CD4-positive, CD25-positive, alpha-beta regulatory T cell (primary cell): ENCODE measurements at regions not wholly inside any gene's neighbourhood (a gene's known extent, or its start where the extent isn't known, plus 50 kb on each side); places are given as distances from the start of the nearest gene placed in this dataset.

ENCODE experiments used
- ATAC-seq, 2 donors: fragments of 150-1000 bp; cut with Tn5 transposase; one replicate each; pipeline ENCODE4 v1.10.0; 2021; ENCODE audit warnings: low read depth in 2 of 2, moderate number of reproducible peaks in 2 of 2, moderate library complexity in 1 of 2
- DNase-seq, 3 donors: peaks; one replicate each; pipeline versions ENCODE4 v3.0.0 to v3.0.0-alpha.2; 2012 to 2022; ENCODE audit warnings: mixed read lengths in 1 of 3
- H3K27ac ChIP-seq: one replicate; pipeline ENCODE4 v1.7.0; 2013; ENCODE audit warnings: mild to moderate bottlenecking, low read length; ENCODE audit not compliant: insufficient read depth, poor library complexity, severe bottlenecking
- H3K27me3 ChIP-seq: one replicate; pipeline ENCODE4 v1.7.0; 2013; ENCODE audit warnings: low read length; ENCODE audit not compliant: control insufficient read depth, insufficient read depth
- H3K36me3 ChIP-seq: one replicate; pipeline ENCODE4 v1.7.0; 2013; ENCODE audit warnings: mild to moderate bottlenecking, low read length, moderate library complexity; ENCODE audit not compliant: control insufficient read depth, insufficient read depth
- H3K4me1 ChIP-seq: 2 replicates; pipeline ENCODE4 v1.7.0; 2013; ENCODE audit warnings: mild to moderate bottlenecking, low read length; ENCODE audit not compliant: insufficient read depth, control insufficient read depth, poor library complexity, severe bottlenecking
- H3K4me3 ChIP-seq: one replicate; pipeline ENCODE4 v1.7.0; 2013; ENCODE audit warnings: low read depth, mild to moderate bottlenecking, low read length, moderate library complexity
- H3K9me3 ChIP-seq, 2 experiments: 1 replicate in 1 of 2; 2 replicates in 1 of 2; pipeline ENCODE4 v1.7.0; 2013; ENCODE audit warnings: low read length in 2 of 2, mild to moderate bottlenecking in 1 of 2, moderate library complexity in 1 of 2; ENCODE audit not compliant: control insufficient read depth in 2 of 2
- H3K27ac Mint-ChIP-seq, 3 donors: one replicate each; pipeline ENCODE4 v1.8.0; 2020 to 2022; ENCODE audit warnings: mild to moderate bottlenecking in 3 of 3, mixed read lengths in 3 of 3, moderate library complexity in 2 of 3
- H3K27me3 Mint-ChIP-seq: one replicate; pipeline ENCODE4 v1.8.0; 2022; ENCODE audit warnings: mild to moderate bottlenecking, mixed read lengths
- H3K36me3 Mint-ChIP-seq: one replicate; pipeline ENCODE4 v1.8.0; 2020; ENCODE audit warnings: mixed read lengths
- H3K4me1 Mint-ChIP-seq, 4 donors: one replicate each; pipeline ENCODE4 v1.8.0; 2020 to 2022; ENCODE audit warnings: mixed read lengths in 4 of 4, mild to moderate bottlenecking in 1 of 4
- H3K4me3 Mint-ChIP-seq, 4 donors: one replicate each; pipeline ENCODE4 v1.8.0; 2020 to 2022; ENCODE audit warnings: mild to moderate bottlenecking in 4 of 4, mixed read lengths in 4 of 4, moderate library complexity in 3 of 4
- H3K9me3 Mint-ChIP-seq, 7 donors: one replicate each; pipeline ENCODE4 v1.8.0; 2020 to 2022; ENCODE audit warnings: mixed read lengths in 7 of 7, mild to moderate bottlenecking in 3 of 7, moderate library complexity in 2 of 7

DNA sequence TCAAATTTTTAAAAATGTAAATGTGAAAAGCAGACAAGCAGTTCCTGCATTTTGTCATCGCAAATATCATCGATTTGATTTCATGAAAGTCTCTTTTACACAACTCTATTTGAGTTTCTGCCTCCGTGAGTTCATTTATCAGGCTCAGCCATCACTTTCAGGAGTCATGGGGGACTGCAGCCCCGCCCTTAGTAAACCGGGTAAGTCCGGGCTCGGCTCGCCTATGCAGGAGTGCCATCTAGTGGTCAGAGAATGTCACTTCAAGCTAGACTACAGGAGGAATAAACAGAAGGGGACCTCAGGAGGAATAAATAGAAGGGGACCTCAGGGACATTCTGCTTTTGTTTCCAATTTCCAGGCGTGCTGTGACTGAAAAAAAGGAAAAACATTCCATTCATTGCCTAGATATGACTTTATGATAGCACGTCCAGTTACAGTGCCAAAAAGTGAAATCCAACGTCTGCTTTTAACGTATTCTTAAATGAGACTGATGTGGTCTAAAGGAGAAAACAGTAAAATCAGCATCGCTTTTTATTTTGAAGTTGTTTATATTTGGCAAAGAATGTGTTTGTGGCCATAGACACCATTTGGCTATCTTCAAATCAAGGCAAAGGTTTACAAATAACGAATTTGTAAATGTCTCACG, 333.9 kb downstream of the HACE1 start:
- H3K27me3 Mint-ChIP-seq: peaks cover 6% of the 10 kb centered on the region
- no peak overlapping the region for H3K27ac ChIP-seq
- DNase-seq (peak; percentile 18 to 72 (median 55)), ATAC-seq (peak; percentile 88 to 89)
- H3K4me1 Mint-ChIP-seq: peaks cover 0 to 5% (median 1%) of the 10 kb centered on the region in 4 donors
- H3K9me3 Mint-ChIP-seq: no peaks in the 10 kb centered on the region
- peak overlapping the region; percentile 42 for H3K4me3 ChIP-seq
- H3K36me3 Mint-ChIP-seq: no peaks in the 10 kb centered on the region
- H3K27me3 ChIP-seq: no peaks in the 10 kb centered on the region
- peak overlapping the region in 3 of 4 donors; percentile 56 to 74 (median 70) for H3K4me3 Mint-ChIP-seq
- no peaks in the 10 kb centered on the region for H3K36me3 ChIP-seq
- H3K27ac Mint-ChIP-seq: no peak overlapping the region
- H3K4me1 ChIP-seq: no peaks in the 10 kb centered on the region
- no peaks in the 10 kb centered on the region for H3K9me3 ChIP-seq

DNA sequence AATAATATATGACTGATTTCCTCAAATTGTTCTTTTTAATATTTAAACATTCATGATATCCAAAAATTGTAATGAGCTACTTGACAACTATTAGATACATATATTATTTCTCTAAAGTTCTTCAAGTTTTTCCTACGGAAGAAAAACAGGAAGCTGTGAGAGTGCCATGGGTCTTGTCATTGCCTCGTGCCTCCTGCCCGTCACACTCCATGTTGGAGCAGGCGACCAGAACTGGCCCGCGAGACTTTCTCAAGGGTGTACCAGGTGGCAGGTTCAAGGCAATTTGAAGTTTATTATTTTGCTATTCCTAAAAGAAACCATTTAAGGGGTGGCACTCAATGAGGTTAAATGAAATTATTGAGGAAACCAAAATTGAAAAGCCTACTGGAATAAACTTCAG, 337.2 kb downstream of the HACE1 start:
- no peaks in the 10 kb centered on the region for H3K36me3 Mint-ChIP-seq
- H3K36me3 ChIP-seq: no peaks in the 10 kb centered on the region
- no peaks in the 10 kb centered on the region for H3K4me1 ChIP-seq
- no peak overlapping the region for H3K4me3 Mint-ChIP-seq
- DNase-seq (no peak), ATAC-seq (no peak)
- H3K27ac ChIP-seq: no peak overlapping the region
- peaks cover 2% of the 10 kb centered on the region for H3K27me3 Mint-ChIP-seq
- H3K27ac Mint-ChIP-seq: no peak overlapping the region
- no peaks in the 10 kb centered on the region for H3K9me3 ChIP-seq
- no peak overlapping the region for H3K4me3 ChIP-seq
- H3K27me3 ChIP-seq: no peaks in the 10 kb centered on the region
- no peaks in the 10 kb centered on the region for H3K9me3 Mint-ChIP-seq
- peaks cover 0 to 5% (median 0%) of the 10 kb centered on the region in 4 donors for H3K4me1 Mint-ChIP-seq

DNA sequence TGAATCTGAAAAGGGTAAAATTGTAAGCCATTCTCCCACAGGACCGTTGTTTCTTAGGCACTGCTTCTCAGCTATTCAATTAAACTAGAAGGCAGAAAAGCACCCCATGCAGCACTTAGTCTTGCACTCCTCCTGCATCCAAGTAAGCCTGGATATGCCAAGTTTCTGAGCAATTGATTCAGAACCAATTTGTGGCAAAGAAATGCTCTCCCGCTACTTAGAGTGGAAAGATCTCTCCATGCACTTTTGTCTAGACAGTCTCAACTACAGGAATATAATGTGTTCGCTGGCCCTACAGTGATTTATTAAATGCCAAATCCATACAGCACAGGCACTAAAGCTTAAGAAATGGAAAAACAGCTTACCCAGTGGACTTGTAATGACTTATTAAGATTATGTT, 338.5 kb downstream of the HACE1 start:
- Mint-ChIP-seq H3K27me3 (no peaks in the 10 kb centered on the region), H3K4me3 (no peak overlapping the region), H3K36me3 (no peaks in the 10 kb centered on the region), H3K27ac (no peak overlapping the region), H3K4me1 (peaks cover 0 to 5% (median 0%) of the 10 kb centered on the region in 4 donors), H3K9me3 (no peaks in the 10 kb centered on the region)
- no peak overlapping the region for H3K27ac ChIP-seq
- H3K9me3 ChIP-seq: no peaks in the 10 kb centered on the region
- no peaks in the 10 kb centered on the region for H3K27me3 ChIP-seq
- H3K4me3 ChIP-seq: no peak overlapping the region
- ATAC-seq: no peak
- no peak for DNase-seq
- no peaks in the 10 kb centered on the region for H3K36me3 ChIP-seq
- H3K4me1 ChIP-seq: no peaks in the 10 kb centered on the region

DNA sequence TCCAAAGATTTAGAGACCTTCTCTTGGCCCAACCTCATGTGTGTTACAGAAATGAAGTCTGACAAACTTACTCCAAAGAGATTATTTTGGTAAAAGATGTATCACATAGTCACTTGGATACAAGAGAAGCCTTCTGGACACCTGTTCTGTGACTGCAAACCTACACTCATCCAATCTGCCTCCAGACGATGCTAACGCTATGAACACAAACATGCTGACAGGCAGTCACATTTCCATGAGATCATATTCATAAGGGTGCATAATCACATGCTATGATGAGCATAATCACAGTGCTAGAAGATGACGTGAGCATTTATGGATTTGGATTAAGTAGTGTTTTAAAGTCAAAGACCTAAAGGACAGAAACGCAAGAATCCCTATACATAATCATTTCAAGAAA, 340.2 kb downstream of the HACE1 start:
- Histone ChIP-seq H3K9me3 (no peaks in the 10 kb centered on the region), H3K27ac (no peak overlapping the region), H3K4me3 (no peak overlapping the region), H3K36me3 (no peaks in the 10 kb centered on the region), H3K4me1 (no peaks in the 10 kb centered on the region), H3K27me3 (no peaks in the 10 kb centered on the region)
- Mint-ChIP-seq H3K36me3 (no peaks in the 10 kb centered on the region), H3K4me1 (no peaks in the 10 kb centered on the region), H3K9me3 (no peaks in the 10 kb centered on the region), H3K4me3 (no peak overlapping the region), H3K27me3 (no peaks in the 10 kb centered on the region), H3K27ac (no peak overlapping the region)
- DNase-seq: no peak
- no peak for ATAC-seq

DNA sequence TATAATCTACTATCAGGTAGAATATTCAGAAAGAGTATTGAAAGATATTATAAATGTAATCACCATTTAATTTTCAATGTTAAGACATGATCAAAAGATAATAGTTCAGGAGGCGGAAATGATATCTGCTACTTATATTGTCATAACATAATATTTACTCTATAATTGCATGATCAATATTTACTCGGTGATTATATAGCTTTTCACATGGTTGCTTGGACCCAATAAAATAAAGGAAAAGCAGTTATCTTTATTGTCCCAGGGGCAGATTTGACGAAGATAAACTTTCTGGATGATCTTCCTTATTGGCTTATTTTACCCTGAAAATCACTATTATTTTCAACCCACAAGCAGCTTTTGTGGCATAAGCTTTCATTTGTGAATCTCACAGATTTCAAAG, 350.4 kb downstream of the HACE1 start:
- no peaks in the 10 kb centered on the region for H3K9me3 Mint-ChIP-seq

DNA sequence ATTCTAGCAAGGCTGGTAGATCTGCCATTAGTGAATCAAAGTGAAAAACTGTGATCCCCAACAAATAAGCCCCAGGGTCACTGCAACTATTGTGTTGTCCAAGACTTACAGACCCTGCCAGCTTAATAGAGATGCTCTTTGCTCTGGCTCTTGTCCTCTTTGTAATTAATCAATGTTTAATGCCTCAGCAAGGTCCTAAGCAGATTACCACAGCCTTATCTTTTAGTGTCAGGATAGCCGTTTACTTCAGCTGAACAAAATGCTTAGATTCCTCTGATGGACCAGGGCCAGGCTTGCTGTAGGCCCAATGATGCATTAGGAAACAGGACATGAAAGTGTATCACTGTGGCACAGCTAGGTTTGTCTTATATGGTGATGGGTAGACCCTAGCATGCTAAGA, 353.3 kb downstream of the HACE1 start:
- Histone ChIP-seq H3K4me1 (no peaks in the 10 kb centered on the region), H3K27me3 (no peaks in the 10 kb centered on the region), H3K27ac (no peak overlapping the region), H3K36me3 (no peaks in the 10 kb centered on the region), H3K4me3 (no peak overlapping the region), H3K9me3 (no peaks in the 10 kb centered on the region)
- no peaks in the 10 kb centered on the region for H3K27me3 Mint-ChIP-seq
- no peaks in the 10 kb centered on the region for H3K36me3 Mint-ChIP-seq
- H3K4me3 Mint-ChIP-seq: no peak overlapping the region
- no peaks in the 10 kb centered on the region for H3K4me1 Mint-ChIP-seq
- H3K9me3 Mint-ChIP-seq: peaks cover 0 to 3% (median 0%) of the 10 kb centered on the region in 7 donors
- no peak for DNase-seq
- ATAC-seq: no peak
- H3K27ac Mint-ChIP-seq: no peak overlapping the region

More for the DNA sequence above, 350.4 kb downstream of the HACE1 start:
- Histone ChIP-seq H3K9me3 (no peaks in the 10 kb centered on the region), H3K36me3 (no peaks in the 10 kb centered on the region), H3K27ac (no peak overlapping the region), H3K4me1 (no peaks in the 10 kb centered on the region), H3K4me3 (no peak overlapping the region), H3K27me3 (no peaks in the 10 kb centered on the region)
- Mint-ChIP-seq H3K4me3 (no peak overlapping the region), H3K27me3 (no peaks in the 10 kb centered on the region), H3K4me1 (no peaks in the 10 kb centered on the region), H3K27ac (no peak overlapping the region), H3K36me3 (no peaks in the 10 kb centered on the region)
- no peak for DNase-seq
- ATAC-seq: no peak

DNA sequence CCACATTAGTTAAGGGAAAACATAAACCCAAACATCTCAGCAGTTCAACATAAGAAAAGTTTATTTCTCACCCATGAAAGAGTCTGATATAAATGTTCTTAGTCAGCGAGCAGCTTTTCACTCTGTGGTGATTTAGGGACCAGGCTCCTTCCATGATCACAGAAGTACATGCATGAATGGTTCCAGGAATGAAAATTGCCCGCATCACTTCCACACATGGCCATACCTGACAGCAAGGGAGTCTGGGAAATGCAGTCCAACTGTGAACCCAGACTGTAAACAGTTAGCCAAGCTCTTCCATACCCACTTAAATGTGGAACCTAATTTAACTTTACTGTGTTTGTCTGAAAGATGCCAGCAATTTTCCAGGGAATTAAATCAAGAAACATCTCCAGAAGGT, 353.9 kb downstream of the HACE1 start:
- Mint-ChIP-seq H3K9me3 (peaks cover 0 to 3% (median 0%) of the 10 kb centered on the region in 7 donors), H3K4me1 (no peaks in the 10 kb centered on the region), H3K27ac (no peak overlapping the region), H3K36me3 (no peaks in the 10 kb centered on the region), H3K27me3 (no peaks in the 10 kb centered on the region), H3K4me3 (no peak overlapping the region)
- DNase-seq (no peak), ATAC-seq (no peak)
- Histone ChIP-seq H3K4me3 (no peak overlapping the region), H3K27me3 (no peaks in the 10 kb centered on the region), H3K9me3 (no peaks in the 10 kb centered on the region), H3K36me3 (no peaks in the 10 kb centered on the region), H3K27ac (no peak overlapping the region), H3K4me1 (no peaks in the 10 kb centered on the region)

DNA sequence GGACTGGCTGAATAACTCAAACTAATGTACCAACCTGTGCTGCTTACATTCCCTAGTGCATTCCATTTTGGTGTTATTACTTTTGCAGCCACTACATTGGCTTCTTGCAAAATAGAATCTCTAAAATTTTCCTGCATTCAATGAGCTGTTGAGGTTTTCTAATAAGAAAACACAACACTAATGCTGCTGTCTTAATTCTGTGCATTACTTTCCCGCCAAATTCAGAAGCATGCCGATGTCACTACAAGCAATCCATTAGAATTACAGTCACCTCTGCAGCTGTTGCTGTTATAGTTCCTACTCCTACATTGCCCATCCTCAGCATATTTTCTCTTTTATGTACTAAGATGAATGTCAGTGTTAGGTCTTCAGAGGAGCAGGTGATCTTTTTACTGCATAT, 359.5 kb downstream of the HACE1 start:
- Mint-ChIP-seq H3K36me3 (no peaks in the 10 kb centered on the region), H3K4me3 (no peak overlapping the region), H3K27me3 (no peaks in the 10 kb centered on the region), H3K4me1 (no peaks in the 10 kb centered on the region), H3K27ac (no peak overlapping the region), H3K9me3 (peaks cover 0 to 3% (median 0%) of the 10 kb centered on the region in 7 donors)
- no peaks in the 10 kb centered on the region for H3K9me3 ChIP-seq
- no peaks in the 10 kb centered on the region for H3K27me3 ChIP-seq
- ATAC-seq: no peak
- DNase-seq: no peak
- H3K27ac ChIP-seq: no peak overlapping the region
- no peaks in the 10 kb centered on the region for H3K36me3 ChIP-seq
- no peak overlapping the region for H3K4me3 ChIP-seq
- no peaks in the 10 kb centered on the region for H3K4me1 ChIP-seq
